PC-9 (cell line): ENCODE measurements at regions not wholly inside any gene's neighbourhood (a gene's known extent, or its start where the extent isn't known, plus 50 kb on each side); places are given as distances from the start of the nearest gene placed in this dataset.

Experiments
- CTCF ChIP-seq: fragments of 200-600 bp; sonication (generic); conservative IDR thresholded peaks from 2 replicates; pipeline ENCODE4 v1.6.1; 2017; ENCODE audit warnings: mixed run types, antibody characterized with exemption, mild to moderate bottlenecking, moderate library complexity
- EZH2 ChIP-seq: fragments of 200-600 bp; sonication (generic); IDR thresholded peaks from 2 replicates; pipeline ENCODE4 v1.8.0; 2017; ENCODE audit warnings: antibody characterized with exemption, low read depth

GRCh38 chr3:21954709-21955108 is 203.7 kb upstream of the ZNF385D start:
- no peak for TF ChIP-seq EZH2
- no peak for TF ChIP-seq CTCF
